Esophagus squamous epithelium (tissue), 4 donors: ENCODE measurements at regions not wholly inside any gene's neighbourhood (a gene's known extent, or its start where the extent isn't known, plus 50 kb on each side); places are given as distances from the start of the nearest gene placed in this dataset.

Experiments
- POLR2A ChIP-seq, 4 donors: fragments of 450-650 bp; IDR thresholded peaks; one replicate each; pipeline ENCODE4 v1.6.1; 2017; ENCODE audit warnings: antibody characterized with exemption in 4 of 4, mild to moderate bottlenecking in 4 of 4, moderate library complexity in 3 of 4
- TF ChIP-seq, protein P1 (sequence below), 6 experiments: fragments of 450-650 bp in 4 of 6; fragments of 200-600 bp in 2 of 6; sonication (generic) in 2 of 6; IDR thresholded peaks; one replicate each; pipeline ENCODE4 v1.5.1; 2016 to 2019; ENCODE audit warnings: antibody characterized with exemption in 6 of 6, mild to moderate bottlenecking in 4 of 6, moderate library complexity in 4 of 6

DNA sequence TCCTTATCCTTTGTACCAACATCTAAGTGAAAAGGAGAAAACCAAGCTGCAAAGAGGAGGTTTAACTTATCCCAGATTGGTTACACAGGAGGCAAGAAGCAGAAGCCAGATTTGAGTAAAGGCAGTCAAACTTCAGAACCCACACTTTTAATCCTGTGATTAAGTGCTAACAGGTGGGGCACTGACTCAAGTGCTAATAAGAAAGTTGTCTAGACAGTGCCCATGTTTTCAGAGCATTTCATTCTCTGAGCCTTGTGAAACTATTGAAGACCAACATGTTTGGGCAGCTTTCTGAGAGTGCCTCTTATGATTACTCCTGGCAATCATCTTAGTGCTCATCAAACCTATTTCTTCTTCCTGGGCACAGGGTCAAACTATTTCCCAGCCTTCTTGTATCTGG lies 380.8 kb downstream of the KCNRG start:
- no peak for TF ChIP-seq POLR2A (IDR thresholded peaks at IDR 0.05)
- TF ChIP-seq, protein P1, sequence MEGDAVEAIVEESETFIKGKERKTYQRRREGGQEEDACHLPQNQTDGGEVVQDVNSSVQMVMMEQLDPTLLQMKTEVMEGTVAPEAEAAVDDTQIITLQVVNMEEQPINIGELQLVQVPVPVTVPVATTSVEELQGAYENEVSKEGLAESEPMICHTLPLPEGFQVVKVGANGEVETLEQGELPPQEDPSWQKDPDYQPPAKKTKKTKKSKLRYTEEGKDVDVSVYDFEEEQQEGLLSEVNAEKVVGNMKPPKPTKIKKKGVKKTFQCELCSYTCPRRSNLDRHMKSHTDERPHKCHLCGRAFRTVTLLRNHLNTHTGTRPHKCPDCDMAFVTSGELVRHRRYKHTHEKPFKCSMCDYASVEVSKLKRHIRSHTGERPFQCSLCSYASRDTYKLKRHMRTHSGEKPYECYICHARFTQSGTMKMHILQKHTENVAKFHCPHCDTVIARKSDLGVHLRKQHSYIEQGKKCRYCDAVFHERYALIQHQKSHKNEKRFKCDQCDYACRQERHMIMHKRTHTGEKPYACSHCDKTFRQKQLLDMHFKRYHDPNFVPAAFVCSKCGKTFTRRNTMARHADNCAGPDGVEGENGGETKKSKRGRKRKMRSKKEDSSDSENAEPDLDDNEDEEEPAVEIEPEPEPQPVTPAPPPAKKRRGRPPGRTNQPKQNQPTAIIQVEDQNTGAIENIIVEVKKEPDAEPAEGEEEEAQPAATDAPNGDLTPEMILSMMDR (IDR thresholded peaks at IDR 0.05): no peak
